ENCODE measurements at regions not wholly inside any gene's neighbourhood (a gene's known extent, or its start where the extent isn't known, plus 50 kb on each side); places are given as distances from the start of the nearest gene placed in this dataset.
"Not testable (repeated sequence)": the region's sequence is repeated elsewhere in the genome, so short reads cannot be mapped to it uniquely, and the experiment has no call there.

- not testable (repeated sequence) for DNase-seq
Measured at GRCh38 chr16:21487956-21488355, 111.4 kb upstream of the METTL9 start.

DNA sequence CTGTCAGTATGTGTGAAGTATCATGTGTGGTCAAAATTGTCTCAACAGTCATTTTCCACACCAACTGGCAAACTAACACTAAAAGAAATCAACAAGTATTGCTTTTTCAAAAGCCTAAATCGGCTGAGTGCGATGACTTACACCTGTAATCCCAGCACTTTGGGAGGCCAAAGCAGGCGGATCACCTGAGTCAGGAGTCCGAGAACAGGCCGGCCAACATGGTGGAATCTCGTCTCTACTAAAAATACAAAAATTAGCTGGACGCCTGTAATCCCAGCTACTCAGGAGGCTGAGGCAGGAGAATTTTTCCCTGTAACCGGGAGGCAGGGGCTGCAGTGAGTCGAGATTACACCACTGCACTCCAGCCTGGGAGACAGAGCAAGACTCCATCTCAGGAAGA is 100.3 kb upstream of the METTL9 start:
- DNase-seq, result not testable (repeated sequence)

DNA sequence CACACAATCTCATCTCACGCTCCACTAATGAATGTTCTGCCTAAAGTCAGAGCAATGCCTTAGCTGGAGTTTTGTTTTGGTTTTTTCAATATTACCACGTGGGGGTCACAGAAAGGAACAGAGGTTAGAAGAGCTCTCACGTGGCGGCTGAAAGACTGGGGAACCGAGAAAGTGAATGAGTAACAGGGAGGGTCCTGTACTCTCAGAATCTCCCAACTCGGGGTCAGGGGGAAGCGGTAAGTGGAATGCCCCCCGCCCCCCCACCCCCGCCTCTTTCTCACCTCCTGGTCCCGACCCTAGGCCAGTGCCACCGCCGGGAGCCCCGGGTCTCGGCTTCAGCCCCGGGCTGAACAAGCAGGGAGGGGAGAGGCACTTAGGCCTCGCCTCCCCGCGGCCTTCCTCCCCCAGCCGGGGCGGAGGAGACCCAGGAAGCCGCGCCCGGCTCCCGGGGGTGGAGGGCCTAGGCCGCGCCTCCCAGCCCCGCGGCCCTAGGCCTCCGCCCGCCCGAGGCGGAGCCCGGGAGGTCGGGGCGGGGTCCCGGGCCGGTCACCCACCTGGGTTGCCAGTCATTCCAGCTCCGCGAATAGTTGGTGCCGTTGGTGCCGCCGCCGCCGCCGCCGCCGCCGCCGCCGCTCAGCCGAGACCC is 98.0 kb upstream of the METTL9 start:
- peak; percentile 14 for DNase-seq

GRCh38 chr16:21501869-21502667 is 97.3 kb upstream of the METTL9 start:
- peak; percentile 86 for DNase-seq

- not testable (repeated sequence) for DNase-seq
Measured at GRCh38 chr16:21503574-21503920, 95.8 kb upstream of the METTL9 start.

DNA sequence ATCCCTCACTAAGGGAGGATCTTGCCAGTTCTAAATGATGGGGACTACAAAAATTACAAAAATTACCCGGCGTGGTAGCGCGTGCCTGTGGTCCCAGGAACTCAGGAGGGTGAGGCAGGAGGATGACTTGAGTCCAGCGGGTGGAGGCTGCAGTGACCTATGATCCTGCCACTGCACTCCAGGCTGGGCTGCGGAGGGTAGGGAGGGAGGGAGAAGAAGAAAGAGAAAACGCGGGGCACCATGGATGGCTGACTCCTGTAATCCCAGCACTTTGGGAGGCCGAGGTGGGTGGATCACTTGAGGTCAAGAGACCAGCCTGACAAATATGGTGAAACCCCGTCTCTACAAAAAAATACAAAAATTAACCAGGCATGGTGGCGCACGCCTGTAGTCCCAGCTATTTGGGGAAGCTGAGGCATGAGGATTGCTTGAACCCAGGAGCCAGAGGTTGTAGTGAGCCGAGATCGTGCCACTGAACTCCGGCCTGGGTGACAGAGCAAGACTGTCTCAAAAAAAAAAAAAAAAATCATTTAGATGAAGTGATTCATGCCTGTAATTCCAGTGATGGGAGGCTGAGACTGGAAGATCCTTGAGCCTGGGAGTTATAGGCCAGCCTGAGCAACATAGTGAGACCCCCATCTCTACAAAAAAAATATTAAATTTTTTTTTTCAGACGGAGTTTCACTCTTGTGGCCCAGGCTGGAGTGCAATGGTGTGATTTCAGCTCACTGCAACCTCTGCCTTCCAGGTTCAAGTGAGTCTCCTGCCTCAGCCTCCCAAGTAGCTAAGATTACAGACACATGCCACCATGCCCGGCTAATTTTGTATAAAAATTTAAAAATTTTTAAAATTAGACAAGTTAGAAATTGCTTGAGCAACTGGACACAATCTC is 95.2 kb upstream of the METTL9 start:
- not testable (repeated sequence) for DNase-seq

- DNase-seq, result not testable (repeated sequence)
Measured at GRCh38 chr16:21505751-21506520, 93.4 kb upstream of the METTL9 start.

GRCh38 chr16:21506857-21507456 is 92.4 kb upstream of the METTL9 start:
- peak; percentile 83 for DNase-seq

GRCh38 chr16:21507631-21508305 is 91.6 kb upstream of the METTL9 start:
- DNase-seq, result not testable (repeated sequence)

DNA sequence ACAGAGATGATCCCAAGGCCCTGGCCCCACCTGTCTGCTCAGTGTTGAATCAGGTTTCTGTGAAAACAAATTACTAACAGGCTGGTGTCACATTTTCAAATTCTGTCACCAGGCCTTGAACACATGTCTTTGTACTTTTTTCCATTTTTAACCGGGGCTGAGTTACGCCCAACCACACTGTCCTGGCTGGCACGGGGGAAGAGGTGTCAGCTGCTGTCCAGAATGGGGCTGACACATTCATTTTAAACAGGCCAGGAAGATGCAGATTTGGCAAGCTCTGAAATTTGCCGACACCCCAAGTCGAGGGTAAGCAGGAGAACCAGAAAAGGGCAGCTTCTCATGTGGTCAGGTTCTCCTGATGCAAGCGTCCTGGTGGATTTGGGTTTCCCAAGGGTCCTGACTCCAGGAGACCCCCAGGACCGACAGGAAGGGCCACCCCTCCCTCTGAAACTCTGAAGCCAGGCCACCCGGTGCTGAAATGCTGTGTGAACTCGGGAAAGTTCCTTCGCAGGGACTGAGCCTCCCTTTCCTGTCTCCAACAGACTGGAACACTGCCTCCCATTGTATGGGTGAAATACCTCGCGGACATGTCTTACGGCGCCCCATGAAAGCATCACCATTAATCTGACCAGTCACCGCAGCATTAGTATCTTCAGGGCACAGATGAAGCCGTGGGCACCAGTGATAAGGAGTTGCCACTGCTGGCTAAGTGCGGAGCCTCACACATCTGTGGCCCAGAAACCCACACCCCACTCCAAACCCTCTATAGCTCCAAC is 90.5 kb upstream of the METTL9 start:
- not testable (repeated sequence) for DNase-seq

DNA sequence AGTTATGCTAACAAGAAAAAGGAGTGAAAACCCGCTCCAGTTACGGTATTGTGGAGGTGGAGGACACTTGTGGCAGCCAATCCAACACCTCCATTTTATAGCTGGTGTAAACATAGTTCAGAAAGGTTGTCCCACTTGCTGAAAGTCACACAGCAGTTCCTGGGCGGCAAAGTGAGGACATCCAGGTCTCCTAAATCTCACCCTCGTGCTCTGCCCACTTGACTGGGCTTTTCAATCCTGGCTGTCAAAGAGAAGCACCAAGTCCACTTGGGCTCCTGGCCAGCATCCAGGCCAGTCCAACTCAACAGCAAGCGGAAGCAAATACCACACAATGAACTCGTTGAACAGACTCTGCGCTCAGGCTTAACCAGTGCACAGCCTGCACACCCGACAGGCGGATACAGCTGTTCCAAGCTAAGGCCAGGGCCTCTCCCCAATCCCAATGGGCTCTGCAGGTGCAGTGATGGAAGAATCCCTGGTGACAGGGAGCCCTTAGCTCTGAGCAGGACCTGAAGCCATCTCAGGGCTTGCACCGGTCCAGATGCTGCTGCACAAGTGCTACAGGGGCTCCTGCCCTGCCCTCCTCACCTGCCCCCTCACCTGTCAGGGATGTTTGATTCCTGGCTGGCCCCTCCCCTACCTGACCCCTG is 89.8 kb upstream of the METTL9 start:
- DNase-seq, result not testable (repeated sequence)

GRCh38 chr16:21510869-21511255 is 88.5 kb upstream of the METTL9 start:
- not testable (repeated sequence) for DNase-seq

DNA sequence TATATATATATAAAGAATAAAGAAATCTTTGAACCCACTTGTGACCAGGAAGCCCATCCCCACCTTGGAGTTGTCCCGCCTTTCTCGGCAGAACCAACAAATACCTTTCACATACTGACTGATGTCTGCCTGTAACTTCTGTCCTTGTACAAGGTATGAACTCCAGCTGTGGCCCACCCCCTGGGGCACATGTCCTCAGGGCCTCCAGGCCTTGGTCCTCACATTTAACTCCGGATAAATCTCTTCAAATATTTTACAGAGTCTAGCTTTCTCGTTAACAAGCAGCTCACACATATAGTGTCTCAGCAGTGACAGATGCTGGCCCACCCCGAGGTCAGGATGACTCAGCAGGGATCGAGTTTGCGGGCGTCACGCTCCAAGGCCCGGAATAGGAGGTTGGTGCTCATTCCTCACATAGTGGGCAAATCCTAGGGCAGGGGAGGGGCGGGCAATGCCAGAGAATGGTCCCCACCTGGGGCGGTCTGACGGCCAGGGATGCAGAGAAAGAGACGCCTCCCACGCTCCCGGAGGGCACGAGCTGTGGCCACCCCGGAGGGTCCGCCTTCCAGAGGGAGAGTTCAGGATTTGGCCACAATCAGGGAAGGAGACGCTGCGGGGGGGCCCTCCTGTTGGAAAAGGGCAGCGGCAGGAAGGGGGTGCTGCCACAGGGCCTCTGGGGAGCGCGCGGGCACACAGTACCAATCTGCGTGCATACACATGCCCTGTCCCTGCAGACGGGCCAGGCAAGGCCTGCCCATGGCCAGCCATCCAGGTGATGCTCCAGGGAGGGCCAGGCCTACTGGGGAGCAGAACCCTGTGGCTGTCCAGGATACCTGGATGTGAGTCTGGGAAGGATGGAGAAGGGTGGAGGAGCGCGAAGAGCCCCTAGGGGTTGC is 87.8 kb upstream of the METTL9 start:
- DNase-seq, result not testable (repeated sequence)

DNA sequence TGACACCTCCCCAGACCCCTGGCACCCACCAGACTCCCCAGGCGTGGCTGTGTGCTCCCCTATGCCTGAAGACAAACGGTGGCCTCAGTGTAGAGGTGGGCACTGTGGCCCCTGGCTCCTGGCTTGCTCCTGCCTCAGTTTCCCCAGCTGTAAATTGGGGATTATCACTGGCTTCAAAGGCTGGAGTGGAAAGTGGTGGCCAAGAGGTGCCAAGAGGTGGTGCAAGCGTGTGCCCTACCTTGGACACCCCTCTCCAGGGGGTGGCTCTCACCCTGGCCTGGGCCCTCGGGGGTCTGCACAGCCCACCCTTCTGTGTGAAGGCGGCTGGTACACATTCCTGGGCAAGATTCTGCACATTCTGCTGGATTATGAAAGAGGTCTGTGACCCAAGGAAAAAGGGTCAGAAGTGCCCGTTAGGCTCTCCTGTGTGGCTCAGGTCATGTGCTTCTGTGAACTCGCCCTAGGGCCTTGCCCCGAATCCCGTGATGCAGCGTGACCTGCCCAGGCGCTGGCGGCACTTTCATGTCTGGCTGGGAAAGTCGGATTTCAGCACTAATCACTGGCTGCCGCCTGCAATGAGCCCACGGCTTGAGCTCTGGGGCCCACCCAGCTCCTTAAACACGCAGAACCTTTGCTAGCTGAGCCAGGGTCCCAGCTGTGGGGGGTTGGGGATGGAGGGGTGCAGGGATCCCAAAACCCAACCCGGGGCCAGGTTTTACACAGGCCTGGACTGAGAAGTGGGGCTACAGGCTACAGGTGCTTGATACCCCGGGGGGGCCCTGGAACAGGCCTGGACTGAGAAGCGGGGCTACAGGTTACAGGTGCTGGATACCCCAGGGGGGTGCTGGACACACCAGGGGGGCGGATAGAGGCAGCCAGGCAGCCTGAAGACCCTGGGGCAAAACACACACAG is 86.8 kb upstream of the METTL9 start:
- not testable (repeated sequence) for DNase-seq

DNA sequence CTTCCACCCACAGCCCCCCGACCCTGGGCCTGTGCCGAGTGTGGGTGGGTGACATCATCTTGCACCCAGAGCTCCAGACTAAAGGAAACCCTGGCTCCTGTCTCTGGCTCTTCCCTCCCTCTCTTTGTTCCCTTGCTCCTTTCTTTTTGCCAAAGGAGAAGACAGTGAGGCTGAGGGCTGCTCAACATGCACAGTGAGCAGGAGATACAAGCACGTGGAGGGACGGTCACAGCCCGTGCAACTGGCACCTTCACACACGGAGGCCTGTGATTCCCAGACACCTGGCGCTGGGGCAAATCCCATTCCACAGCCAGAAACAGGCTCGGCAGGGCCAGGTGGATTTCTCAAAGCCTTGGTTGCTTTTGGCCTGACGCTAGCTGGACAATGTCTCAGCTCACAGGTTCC is 86.0 kb upstream of the METTL9 start:
- DNase-seq, result not testable (repeated sequence)

GRCh38 chr16:21513812-21514473 is 85.4 kb upstream of the METTL9 start:
- not testable (repeated sequence) for DNase-seq

DNA sequence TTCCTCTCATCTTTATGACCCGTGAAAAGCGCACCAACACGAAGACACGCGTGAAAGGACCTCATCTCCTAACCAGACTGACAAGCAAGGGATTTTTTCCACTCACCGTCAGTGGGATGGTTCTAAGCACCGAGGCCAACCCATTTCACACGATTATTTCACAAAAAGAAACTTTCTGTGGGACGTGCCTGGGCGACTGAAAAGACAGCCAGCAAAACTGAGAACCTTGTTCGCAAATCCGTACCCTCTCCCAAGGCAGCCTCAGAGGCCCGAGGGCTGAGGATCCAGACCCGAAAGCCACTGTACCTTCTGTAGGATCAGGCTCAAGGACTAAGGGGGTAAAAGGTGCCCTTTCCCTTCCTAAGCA is 84.9 kb upstream of the METTL9 start:
- not testable (repeated sequence) for DNase-seq

GRCh38 chr16:21516705-21517040 is 82.7 kb upstream of the METTL9 start:
- not testable (repeated sequence) for DNase-seq

Measured in MV-4-11 (cell line).